AG20443 (cell line): ENCODE measurements at regions not wholly inside any gene's neighbourhood (a gene's known extent, or its start where the extent isn't known, plus 50 kb on each side); places are given as distances from the start of the nearest gene placed in this dataset.
A peak's percentile ranks its signal among the peaks of the same experiment; 100 is the strongest.
"Not testable (repeated sequence)": the region's sequence is repeated elsewhere in the genome, so short reads cannot be mapped to it uniquely, and the experiment has no call there.

Experiments
- DNase-seq: peaks from one replicate; pipeline ENCODE4 v3.0.0; 2012; ENCODE audit warnings: low spot score, mixed read lengths

GRCh38 chr9:81361296-81361695, 328.1 kb downstream of the TLE1 start:
- no peak for DNase-seq

DNA sequence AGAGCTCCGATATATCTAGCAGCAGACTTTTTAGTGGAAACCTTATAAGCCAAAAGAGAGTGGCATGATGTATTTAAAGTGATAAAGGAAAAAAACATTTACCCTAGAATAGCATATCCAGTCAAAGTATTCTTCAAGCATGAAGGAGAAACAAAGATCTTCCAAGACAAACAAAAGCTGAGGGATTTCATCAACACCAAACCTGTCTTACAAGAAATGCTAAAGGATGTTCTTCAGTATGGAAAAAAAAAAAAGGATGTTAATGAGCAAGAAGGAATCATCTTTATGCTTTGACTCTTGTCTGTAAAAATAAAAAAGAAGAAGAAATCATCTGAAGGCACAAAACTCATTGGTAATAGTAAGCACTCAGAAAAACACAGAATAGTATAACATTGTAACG, 338.2 kb downstream of the TLE1 start:
- DNase-seq = no peak

GRCh38 chr9:81344366-81344765, 345.0 kb downstream of the TLE1 start:
- DNase-seq = no peak

DNA sequence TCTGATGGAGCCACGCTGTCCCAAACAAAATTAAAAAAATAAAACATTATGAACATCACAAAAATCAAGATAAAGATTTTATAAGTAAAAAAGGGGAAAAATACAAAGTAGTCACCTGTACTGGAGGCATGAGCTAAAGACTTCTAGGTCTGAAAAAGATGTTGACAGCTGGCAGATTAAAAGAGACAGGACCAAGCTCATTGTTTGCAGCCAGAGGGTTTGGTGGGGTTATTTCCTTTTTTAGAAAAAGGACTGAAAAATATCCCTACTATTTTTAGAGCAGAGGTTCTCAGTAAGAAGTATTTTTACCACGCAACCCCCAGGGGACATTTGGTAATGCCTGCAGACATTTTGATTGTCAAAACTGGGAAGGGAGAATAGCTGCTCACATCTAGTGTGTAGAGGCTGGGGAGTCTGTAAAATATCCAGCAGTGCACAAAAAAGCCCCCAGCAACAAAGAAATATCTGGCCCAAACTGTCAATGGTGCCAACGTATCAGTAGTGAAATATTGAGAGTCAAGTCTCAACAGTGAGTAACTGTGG, 353.4 kb downstream of the TLE1 start:
- DNase-seq = no peak

DNA sequence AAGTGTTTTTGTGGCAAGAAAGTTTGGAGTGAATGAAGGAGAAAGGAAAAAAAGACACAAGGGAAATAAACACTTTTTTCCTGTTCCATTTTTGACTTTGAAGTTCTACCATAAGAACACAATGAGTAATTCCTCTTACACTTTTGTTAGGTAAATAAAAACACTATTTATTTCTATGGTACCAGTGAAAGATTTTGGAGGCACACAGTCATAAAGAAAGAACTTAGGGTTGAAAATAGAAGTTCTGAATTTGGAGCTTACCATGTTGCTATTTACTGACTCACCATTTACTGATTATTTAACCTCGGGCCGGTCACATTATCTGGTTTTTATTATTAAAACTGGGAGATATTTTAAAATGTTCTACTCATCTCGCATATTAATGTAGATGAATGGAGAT, 367.8 kb downstream of the TLE1 start:
- no peak for DNase-seq

DNA sequence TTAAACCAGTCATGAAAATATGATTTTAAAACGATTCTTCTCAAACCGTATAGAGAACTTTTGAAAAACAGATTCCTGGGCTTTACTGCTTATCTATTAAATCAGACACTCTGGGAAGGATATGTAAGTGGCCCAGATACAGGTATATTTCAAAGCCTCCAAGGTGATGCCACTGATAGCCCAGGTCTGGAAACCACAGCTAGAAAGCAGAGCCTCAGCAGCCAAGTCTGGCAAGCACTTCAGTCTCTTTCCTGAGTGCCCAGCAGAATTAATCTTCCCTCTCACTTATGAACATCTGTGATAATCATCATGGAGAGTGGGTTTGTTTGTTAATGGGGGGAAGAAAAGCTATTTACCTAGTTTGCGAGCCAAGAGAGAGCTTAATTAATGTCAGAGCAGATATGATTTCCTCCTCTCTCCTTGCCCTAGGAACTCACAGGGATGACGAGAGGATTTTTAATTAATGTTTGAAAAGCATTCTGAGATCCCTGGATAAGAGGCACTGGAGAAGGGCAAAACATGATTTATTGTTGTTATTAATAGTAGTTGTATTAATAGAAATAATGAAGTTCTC, 368.4 kb downstream of the TLE1 start:
- no peak for DNase-seq

DNA sequence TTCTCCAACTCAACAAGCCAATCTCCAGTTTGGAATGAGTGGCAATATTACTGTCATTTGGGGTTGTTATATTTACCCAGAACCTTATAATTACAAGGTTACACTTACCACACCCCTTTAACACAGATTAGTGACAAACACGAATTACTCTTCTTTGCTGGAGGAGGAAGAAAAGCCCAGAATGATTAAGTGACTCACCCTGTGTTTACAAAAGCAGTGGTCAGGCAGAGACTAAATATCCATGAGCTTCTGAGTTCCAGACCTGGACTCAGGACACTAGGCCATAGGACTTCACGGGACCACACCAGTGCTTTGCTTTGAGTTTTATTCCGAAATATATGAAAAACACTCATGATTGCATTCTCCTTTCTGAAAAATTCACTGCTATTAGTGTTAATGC, 370.8 kb downstream of the TLE1 start:
- peak; percentile 49 for DNase-seq

DNA sequence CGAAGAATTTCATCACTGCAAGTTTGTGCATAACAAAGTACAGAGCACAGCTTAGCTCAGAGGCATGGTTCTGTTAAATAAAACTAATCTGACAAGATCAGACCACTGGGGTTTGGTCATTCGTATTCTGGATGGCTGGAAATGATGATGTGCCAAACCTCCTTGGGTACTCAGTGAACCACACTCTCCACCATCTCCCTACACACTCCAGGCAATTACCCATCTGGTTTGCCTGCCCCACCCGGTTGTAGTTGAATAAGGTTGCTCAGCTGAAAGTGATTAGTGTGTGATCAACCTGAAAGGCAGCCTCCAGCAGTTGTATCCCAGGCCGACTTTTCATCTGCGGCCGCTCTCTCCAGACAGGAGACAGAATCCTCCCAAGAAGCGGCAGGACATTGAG, 371.4 kb downstream of the TLE1 start:
- no peak for DNase-seq

- DNase-seq = no peak
These were observed 372.1 kb downstream of the TLE1 start for GRCh38 chr9:81317223-81317622.

DNA sequence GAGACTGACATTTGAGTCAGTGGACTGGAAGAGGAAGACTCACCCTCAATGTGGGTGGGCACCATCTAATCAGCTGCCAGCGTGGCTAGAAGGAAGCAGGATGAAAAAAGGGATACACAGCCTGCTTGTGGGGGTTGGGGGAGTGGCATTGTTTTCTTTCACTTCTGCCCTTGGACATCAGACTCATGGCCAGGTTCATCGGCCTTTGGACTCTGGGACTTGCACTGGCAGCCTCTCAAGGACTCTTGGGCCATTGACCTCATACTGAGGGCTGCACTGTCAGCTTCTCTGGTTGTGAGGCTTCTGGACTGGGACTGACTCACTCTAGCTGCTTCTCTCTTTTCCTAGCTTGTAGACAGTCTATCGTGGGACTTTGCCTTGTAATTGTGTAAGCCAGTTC, 374.9 kb downstream of the TLE1 start:
- DNase-seq = no peak

GRCh38 chr9:81313877-81314276, 375.5 kb downstream of the TLE1 start:
- no peak for DNase-seq

- DNase-seq = no peak
These were observed 377.0 kb downstream of the TLE1 start for GRCh38 chr9:81312346-81312745.

GRCh38 chr9:81308404-81308803, 380.9 kb downstream of the TLE1 start:
- no peak for DNase-seq

- not testable (repeated sequence) for DNase-seq
These were observed 381.6 kb downstream of the TLE1 start for GRCh38 chr9:81307791-81308190.

DNA sequence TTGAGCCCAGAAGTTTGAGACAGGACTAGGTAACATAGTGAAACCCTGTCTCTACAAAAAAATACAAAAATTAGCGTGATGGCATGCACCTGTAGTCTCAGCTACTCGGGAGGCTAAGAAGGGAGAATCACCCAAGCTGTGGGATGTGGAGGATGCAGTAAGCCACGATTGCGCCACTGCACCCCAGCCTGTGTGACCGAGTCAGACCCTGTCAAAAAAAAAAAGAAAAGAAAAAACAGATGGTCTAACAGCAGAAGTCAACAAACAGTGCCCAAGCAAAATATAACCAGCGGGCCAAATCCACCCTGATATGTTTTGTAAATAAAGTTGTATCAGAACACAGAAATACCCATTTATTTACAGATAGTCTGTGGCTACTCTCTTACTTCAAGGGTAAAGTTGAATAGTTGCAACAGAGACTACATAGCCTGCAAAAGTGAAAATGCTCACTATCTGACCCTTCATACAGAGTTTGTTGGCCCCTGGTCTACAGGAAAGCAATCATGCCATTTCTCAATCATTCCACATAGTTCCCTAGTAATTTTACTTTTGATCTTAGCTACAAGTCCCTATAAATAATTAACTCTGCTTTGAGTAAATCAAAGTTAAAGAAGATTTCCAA, 383.7 kb downstream of the TLE1 start:
- DNase-seq = no peak

GRCh38 chr9:81303658-81304057, 385.7 kb downstream of the TLE1 start:
- no peak for DNase-seq

DNA sequence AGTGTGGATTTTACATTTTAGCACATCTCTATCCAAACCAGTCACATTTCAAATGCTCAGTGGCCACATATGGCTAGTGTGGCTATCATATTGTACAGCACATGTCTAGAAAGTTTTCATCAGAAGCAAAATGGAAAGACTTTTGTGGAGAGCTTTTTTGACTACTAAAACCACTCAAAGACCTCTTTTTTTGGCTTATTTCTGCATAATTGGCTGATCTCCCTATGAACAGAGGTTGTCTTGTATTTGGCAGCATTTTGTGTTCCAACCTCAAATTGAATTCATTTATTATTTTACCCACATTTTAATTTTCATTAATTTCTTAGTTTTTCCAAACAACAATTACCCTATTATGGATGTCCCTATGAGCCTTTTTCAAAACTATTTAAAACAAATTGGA, 395.7 kb downstream of the TLE1 start:
- no peak for DNase-seq

DNA sequence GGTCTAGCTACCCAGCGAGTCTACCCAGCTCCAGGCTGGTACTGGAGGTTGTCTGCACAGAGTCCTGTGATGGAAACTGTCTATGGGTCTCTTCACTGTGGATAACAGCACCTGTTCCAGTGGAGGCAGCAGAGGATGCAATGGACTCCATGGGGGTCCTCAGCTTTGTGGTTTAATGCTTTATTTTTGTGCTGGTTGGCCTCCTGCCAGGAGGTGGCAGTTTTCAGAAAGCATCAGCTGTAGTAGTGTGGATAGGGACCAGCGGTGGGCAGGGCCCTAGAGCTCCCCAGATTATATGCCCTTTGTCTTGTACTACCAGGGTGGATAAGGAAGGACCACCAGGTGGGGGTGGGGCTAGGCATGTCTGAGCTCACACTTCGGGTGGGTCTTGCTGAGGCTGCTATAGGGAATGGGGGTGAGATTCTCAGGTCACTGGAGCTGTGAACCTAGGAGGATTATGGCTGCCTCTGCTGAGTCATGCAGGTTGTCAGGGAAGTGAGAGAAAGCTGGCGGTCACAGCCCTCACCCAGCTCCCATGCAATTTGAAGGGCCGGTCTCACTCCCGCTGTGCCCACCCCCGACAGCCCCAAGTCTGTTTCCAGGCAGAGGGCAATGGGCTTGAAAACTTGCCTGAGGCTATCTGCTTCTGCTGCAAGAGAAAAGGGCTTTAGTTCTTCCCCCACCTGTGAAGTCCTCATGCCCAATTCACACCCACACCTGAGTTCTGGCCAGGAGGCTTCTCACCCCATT, 397.1 kb downstream of the TLE1 start:
- DNase-seq = no peak

DNA sequence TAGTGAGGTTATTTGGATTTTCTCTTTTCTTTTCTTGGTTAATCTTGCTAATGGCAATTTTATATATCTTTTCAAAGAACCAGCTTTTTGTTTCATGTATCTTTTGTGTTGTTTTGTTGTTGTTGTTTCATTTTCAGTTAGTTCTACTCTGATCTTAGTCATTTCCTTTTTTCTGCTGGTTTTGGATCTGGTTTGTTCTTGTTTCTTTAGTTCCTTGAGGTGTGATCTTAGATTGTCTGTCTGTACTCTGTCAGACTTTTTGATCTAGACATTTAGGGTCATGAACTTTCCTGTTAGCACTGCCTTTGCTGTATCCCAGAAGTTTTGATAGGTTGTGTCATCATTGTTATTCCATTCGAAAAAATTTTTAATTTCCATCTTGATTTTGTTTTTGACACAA, 399.7 kb downstream of the TLE1 start:
- no peak for DNase-seq

- DNase-seq = no peak
These were observed 421.3 kb downstream of the TLE1 start for GRCh38 chr9:81268048-81268447.

DNA sequence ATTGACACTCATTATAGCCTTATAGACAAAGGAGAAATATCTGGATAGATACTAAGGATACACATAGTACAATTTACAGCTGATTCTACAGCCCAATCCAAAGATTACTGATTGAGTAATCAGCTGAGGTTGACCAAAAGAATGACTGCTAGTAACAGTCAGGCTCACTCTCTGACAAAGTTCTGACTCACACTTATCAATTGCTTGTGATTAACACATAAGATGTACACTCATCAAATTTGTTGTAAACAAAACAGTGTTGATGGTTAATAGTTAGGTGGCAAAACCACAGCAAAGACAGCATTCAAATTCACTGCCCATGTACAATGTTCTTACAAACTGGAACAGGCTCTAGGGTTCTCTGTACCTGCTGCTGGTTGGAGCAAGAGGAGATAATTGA, 422.7 kb downstream of the TLE1 start:
- DNase-seq = no peak

- DNase-seq = no peak
These were observed 423.3 kb downstream of the TLE1 start for GRCh38 chr9:81266086-81266485.

DNA sequence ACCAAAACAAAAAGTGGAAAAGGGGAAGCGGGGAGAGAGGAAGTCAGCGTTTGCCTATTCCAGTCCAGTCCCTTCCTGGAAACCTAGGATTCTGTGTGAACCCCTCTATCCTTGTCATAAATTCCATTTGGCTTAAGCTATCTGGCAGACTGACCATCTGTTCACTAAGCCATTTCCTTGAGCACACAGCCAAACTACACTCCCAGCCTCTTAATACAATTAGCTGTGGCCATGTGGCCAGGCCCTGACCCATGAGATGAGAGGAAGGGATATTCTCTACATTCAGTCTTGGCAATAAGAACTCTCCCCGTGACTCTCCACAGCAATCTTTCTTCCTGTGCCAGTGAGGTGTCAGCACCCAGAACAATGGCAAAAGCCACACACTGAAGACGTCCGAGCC, 424.8 kb downstream of the TLE1 start:
- DNase-seq = no peak
